IPS-NIHi11 (cell line): ENCODE measurements at regions not wholly inside any gene's neighbourhood (a gene's known extent, or its start where the extent isn't known, plus 50 kb on each side); places are given as distances from the start of the nearest gene placed in this dataset.
A peak's percentile ranks its signal among the peaks of the same experiment; 100 is the strongest.
"Not testable (repeated sequence)": the region's sequence is repeated elsewhere in the genome, so short reads cannot be mapped to it uniquely, and the experiment has no call there.

Source experiments
- DNase-seq: peaks from one replicate; pipeline ENCODE4 v3.0.0; 2012; ENCODE audit warnings: mixed read lengths, low spot score

- not testable (repeated sequence) for DNase-seq
These were observed 71.0 kb upstream of the SH3GLB1 start for GRCh38 chr1:86633306-86633838.

GRCh38 chr1:86633921-86634320 is 70.5 kb upstream of the SH3GLB1 start:
- no peak for DNase-seq

- no peak for DNase-seq
These were observed 67.5 kb upstream of the SH3GLB1 start for GRCh38 chr1:86636898-86637297.

GRCh38 chr1:86640161-86640670 is 64.2 kb upstream of the SH3GLB1 start:
- no peak for DNase-seq

- no peak for DNase-seq
These were observed 63.1 kb upstream of the SH3GLB1 start for GRCh38 chr1:86641318-86641717.

- DNase-seq, result not testable (repeated sequence)
These were observed 59.7 kb upstream of the SH3GLB1 start for GRCh38 chr1:86644655-86645054.

- no peak for DNase-seq
These were observed 58.5 kb upstream of the SH3GLB1 start for GRCh38 chr1:86645851-86646250.

GRCh38 chr1:86646256-86646655 is 58.1 kb upstream of the SH3GLB1 start:
- no peak for DNase-seq

GRCh38 chr1:86648255-86648654 is 56.1 kb upstream of the SH3GLB1 start:
- peak; percentile 7 for DNase-seq

GRCh38 chr1:86649618-86650017 is 54.8 kb upstream of the SH3GLB1 start:
- no peak for DNase-seq

- DNase-seq, result no peak
These were observed 54.3 kb upstream of the SH3GLB1 start for GRCh38 chr1:86650065-86650464.
